Esophagus squamous epithelium (tissue), 5 donors: ENCODE measurements at regions not wholly inside any gene's neighbourhood (a gene's known extent, or its start where the extent isn't known, plus 50 kb on each side); places are given as distances from the start of the nearest gene placed in this dataset.

Experiments
- DNase-seq: peaks from one replicate; lab custom pipeline; 2025; lab: John Stamatoyannopoulos, UW
- H3K27ac ChIP-seq, 4 donors: fragments of 200-600 bp; sonication (generic); one replicate each; pipeline ENCODE4 v1.5.1; 2016 to 2019; ENCODE audit warnings: mild to moderate bottlenecking in 1 of 4
- H3K27me3 ChIP-seq, 4 donors: fragments of 200-600 bp; sonication (generic); 1 replicate in 3 of 4; 2 replicates in 1 of 4; pipeline versions ENCODE4 v1.5.1 to v1.6.0; 2017 to 2021; ENCODE audit warnings: antibody characterized with exemption in 1 of 4
- H3K36me3 ChIP-seq, 3 donors: fragments of 200-600 bp; sonication (generic); one replicate each; pipeline ENCODE4 v1.5.1; 2016 to 2019
- H3K4me1 ChIP-seq, 3 donors: fragments of 200-600 bp; sonication (generic); one replicate each; pipeline ENCODE4 v1.5.1; 2017 to 2019
- H3K4me3 ChIP-seq, 4 donors: fragments of 200-600 bp; sonication (generic); 1 replicate in 3 of 4; 2 replicates in 1 of 4; pipeline ENCODE4 v1.5.1; 2016 to 2019; ENCODE audit warnings: mild to moderate bottlenecking in 2 of 4, moderate library complexity in 1 of 4
- H3K9me3 ChIP-seq, 3 donors: fragments of 200-600 bp; sonication (generic); one replicate each; pipeline ENCODE4 v1.5.1; 2016 to 2019
- POLR2A ChIP-seq, 4 donors: fragments of 450-650 bp; IDR thresholded peaks; one replicate each; pipeline ENCODE4 v1.6.1; 2017; ENCODE audit warnings: antibody characterized with exemption in 4 of 4, mild to moderate bottlenecking in 4 of 4, moderate library complexity in 3 of 4
- WGBS, 2 donors: methylation state at CpG; one replicate each; pipeline ENCODE4 v1.1.5; 2018; 5-methylcytosine and 5-hydroxymethylcytosine counted together
- intact Hi-C: fragments of 100-400 bp; cut with DNase I; formaldehyde crosslinking; loops from one replicate; pipeline ENCODE4 v1.15.0; 2022
- TF ChIP-seq, protein P1 (sequence below), 6 experiments: fragments of 450-650 bp in 4 of 6; fragments of 200-600 bp in 2 of 6; sonication (generic) in 2 of 6; IDR thresholded peaks; one replicate each; pipeline ENCODE4 v1.5.1; 2016 to 2019; ENCODE audit warnings: antibody characterized with exemption in 6 of 6, mild to moderate bottlenecking in 4 of 6, moderate library complexity in 4 of 6
- donor health status: DM: yes; HTN: yes; CAD: no.

GRCh38 chr2:128493880-128494279 is 175.2 kb upstream of the HS6ST1 start:
- peaks cover 0 to 24% (median 0%) of the 10 kb centered on the region in 3 donors for H3K4me1 ChIP-seq
- H3K27ac ChIP-seq = no peak overlapping the region

DNA sequence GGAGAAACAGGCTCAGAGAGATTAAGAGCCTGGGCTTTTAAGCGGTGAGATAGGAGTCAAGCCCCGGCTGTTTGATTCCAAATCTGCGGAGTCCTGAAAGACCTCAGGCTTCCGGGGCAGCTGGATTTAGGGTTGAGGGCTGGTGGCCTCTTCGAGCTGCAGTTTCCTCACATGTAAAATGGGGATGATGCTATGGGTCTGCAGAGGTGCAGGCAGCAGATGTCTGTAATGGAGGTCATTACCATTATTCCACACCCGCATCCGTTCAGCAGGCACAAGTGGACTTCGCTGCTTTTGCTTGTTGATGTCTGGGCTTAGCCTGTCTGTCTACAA is 175.6 kb upstream of the HS6ST1 start:
- 83 to 90% methylated on average over 6 to 8 of the region's 8 CpGs for WGBS, 2 donors
- no peak for DNase-seq
- TF ChIP-seq POLR2A (IDR thresholded peaks at IDR 0.05) = no peak
- TF ChIP-seq, protein P1, sequence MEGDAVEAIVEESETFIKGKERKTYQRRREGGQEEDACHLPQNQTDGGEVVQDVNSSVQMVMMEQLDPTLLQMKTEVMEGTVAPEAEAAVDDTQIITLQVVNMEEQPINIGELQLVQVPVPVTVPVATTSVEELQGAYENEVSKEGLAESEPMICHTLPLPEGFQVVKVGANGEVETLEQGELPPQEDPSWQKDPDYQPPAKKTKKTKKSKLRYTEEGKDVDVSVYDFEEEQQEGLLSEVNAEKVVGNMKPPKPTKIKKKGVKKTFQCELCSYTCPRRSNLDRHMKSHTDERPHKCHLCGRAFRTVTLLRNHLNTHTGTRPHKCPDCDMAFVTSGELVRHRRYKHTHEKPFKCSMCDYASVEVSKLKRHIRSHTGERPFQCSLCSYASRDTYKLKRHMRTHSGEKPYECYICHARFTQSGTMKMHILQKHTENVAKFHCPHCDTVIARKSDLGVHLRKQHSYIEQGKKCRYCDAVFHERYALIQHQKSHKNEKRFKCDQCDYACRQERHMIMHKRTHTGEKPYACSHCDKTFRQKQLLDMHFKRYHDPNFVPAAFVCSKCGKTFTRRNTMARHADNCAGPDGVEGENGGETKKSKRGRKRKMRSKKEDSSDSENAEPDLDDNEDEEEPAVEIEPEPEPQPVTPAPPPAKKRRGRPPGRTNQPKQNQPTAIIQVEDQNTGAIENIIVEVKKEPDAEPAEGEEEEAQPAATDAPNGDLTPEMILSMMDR (IDR thresholded peaks at IDR 0.05) = no peak
- H3K36me3 ChIP-seq = no peaks in the 10 kb centered on the region
- intact Hi-C loops = no loop called here
- H3K9me3 ChIP-seq = peaks cover 0 to 7% (median 0%) of the 10 kb centered on the region in 3 donors
- peaks cover 0 to 19% (median 0%) of the 10 kb centered on the region in 4 donors for H3K27me3 ChIP-seq
- H3K4me3 ChIP-seq = no peak overlapping the region
- peaks cover 0 to 22% (median 0%) of the 10 kb centered on the region in 3 donors for H3K4me1 ChIP-seq
- H3K27ac ChIP-seq = no peak overlapping the region

More at GRCh38 chr2:128493880-128494279, 175.2 kb upstream of the HS6ST1 start:
- Histone ChIP-seq H3K36me3 (no peaks in the 10 kb centered on the region), H3K27me3 (peaks cover 0 to 18% (median 0%) of the 10 kb centered on the region in 4 donors), H3K4me3 (no peak overlapping the region), H3K9me3 (peaks cover 0 to 7% (median 0%) of the 10 kb centered on the region in 3 donors)
- no peak for DNase-seq
- no peak for TF ChIP-seq POLR2A (IDR thresholded peaks at IDR 0.05)
- TF ChIP-seq, protein P1 (IDR thresholded peaks at IDR 0.05) = no peak
- intact Hi-C loops = no loop called here
- whole genome bisulfite sequencing, 2 donors = 87 to 90% methylated on average over 13 to 15 of the region's 15 CpGs

GRCh38 chr2:128494640-128495321 is 176.1 kb upstream of the HS6ST1 start:
- 70 to 71% methylated on average over 8 to 13 of the region's 13 CpGs for WGBS, 2 donors

DNA sequence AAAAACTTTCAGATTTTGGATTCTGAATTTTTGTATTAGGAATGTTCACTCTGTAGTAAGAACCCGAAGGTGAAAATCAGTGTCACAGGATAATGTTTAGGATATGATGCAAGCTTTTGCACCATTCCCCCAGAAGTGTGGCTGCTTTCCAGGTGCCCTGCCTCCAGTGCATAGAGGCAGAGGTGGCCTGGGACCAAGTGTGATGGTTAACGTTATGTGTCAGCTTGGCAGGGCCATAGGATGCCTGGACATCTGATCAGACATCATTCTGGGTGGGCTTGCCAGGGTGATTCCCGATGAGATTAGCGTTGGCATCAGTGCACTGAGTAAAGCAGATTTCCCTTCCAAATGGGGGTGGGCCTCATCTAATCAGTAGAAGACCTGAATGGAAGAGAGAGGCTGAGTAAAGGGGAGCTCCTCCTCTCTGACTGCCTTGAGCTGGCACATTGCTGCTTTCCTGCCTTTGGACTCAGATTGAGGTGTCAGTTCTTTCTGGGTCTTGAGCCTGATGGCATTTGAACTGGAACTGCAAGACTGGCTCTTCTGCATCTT is 177.4 kb upstream of the HS6ST1 start:
- intact Hi-C loops = no loop called here
- peaks cover 0 to 19% (median 0%) of the 10 kb centered on the region in 4 donors for H3K27me3 ChIP-seq
- TF ChIP-seq, protein P1 (IDR thresholded peaks at IDR 0.05) = no peak
- TF ChIP-seq POLR2A (IDR thresholded peaks at IDR 0.05) = no peak
- no peak overlapping the region for H3K4me3 ChIP-seq
- H3K4me1 ChIP-seq = peaks cover 0 to 6% (median 0%) of the 10 kb centered on the region in 3 donors
- peaks cover 0 to 7% (median 0%) of the 10 kb centered on the region in 3 donors for H3K9me3 ChIP-seq
- DNase-seq = no peak
- no peaks in the 10 kb centered on the region for H3K36me3 ChIP-seq
- no peak overlapping the region for H3K27ac ChIP-seq
- 80 to 92% methylated on average over 3 to 4 of the region's 4 CpGs for WGBS, 2 donors

More at GRCh38 chr2:128494640-128495321, 176.1 kb upstream of the HS6ST1 start:
- Histone ChIP-seq H3K36me3 (no peaks in the 10 kb centered on the region), H3K27ac (no peak overlapping the region), H3K4me3 (no peak overlapping the region), H3K4me1 (peaks cover 0 to 17% (median 0%) of the 10 kb centered on the region in 3 donors), H3K9me3 (peaks cover 0 to 7% (median 0%) of the 10 kb centered on the region in 3 donors), H3K27me3 (peaks cover 0 to 19% (median 0%) of the 10 kb centered on the region in 4 donors)
- no peak for DNase-seq
- intact Hi-C loops = no loop called here
- no peak for TF ChIP-seq POLR2A (IDR thresholded peaks at IDR 0.05)
- TF ChIP-seq, protein P1 (IDR thresholded peaks at IDR 0.05) = no peak

DNA sequence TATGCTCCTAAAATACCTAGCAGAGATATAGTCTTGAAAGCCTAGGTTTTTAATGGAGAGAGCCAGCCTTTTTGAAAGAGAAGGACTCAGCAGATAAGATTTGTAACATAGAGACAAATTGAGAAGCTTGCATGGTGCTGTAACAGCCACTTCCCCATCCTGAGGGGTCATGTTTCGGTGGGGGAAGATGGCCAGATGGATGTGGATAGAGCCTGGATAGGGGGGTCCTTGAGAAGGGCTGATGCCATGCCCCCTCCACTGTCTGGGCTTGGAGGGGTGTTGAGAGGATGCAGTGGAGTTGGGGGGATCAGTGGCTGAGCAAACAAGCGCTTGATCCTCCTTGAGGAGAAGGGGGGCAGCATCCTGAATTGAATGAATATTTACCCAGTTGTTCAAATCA is 178.0 kb upstream of the HS6ST1 start:
- Histone ChIP-seq H3K4me3 (no peak overlapping the region), H3K27ac (no peak overlapping the region), H3K4me1 (peaks cover 0 to 6% (median 0%) of the 10 kb centered on the region in 3 donors), H3K36me3 (no peaks in the 10 kb centered on the region), H3K9me3 (peaks cover 0 to 7% (median 0%) of the 10 kb centered on the region in 3 donors), H3K27me3 (peaks cover 0 to 19% (median 0%) of the 10 kb centered on the region in 4 donors)
- intact Hi-C loops = no loop called here
- TF ChIP-seq, protein P1 (IDR thresholded peaks at IDR 0.05) = no peak
- no peak for TF ChIP-seq POLR2A (IDR thresholded peaks at IDR 0.05)
- 76 to 85% methylated on average over 2 of the region's 2 CpGs for WGBS, 2 donors
- DNase-seq = no peak
